Ishikawa (cell line): ENCODE measurements at regions not wholly inside any gene's neighbourhood (a gene's known extent, or its start where the extent isn't known, plus 50 kb on each side); places are given as distances from the start of the nearest gene placed in this dataset.

ENCODE experiments used
- CEBPB ChIP-seq: IDR thresholded peaks from 2 replicates; pipeline ENCODE4 v1.6.1; 2012
- CREB1 ChIP-seq: IDR thresholded peaks from 2 replicates; pipeline ENCODE4 v1.6.1; 2012; ENCODE audit warnings: low read depth
- EGR1 ChIP-seq: IDR thresholded peaks from 2 replicates; pipeline ENCODE4 v1.6.1; 2012
- EP300 ChIP-seq: IDR thresholded peaks from 2 replicates; pipeline ENCODE4 v1.6.1; 2012; ENCODE audit warnings: borderline replicate concordance
- FOXM1 ChIP-seq: IDR thresholded peaks from 2 replicates; pipeline ENCODE4 v1.6.1; 2012; ENCODE audit warnings: low read depth, borderline replicate concordance
- MAX ChIP-seq: IDR thresholded peaks from 2 replicates; pipeline ENCODE4 v1.6.1; 2012
- NFIC ChIP-seq: IDR thresholded peaks from 2 replicates; pipeline ENCODE4 v1.6.1; 2012
- RAD21 ChIP-seq: IDR thresholded peaks from 2 replicates; pipeline ENCODE4 v1.6.1; 2012; ENCODE audit warnings: low read depth
- REST ChIP-seq: IDR thresholded peaks from 2 replicates; pipeline ENCODE4 v1.6.1; 2012; ENCODE audit warnings: low read depth, mild to moderate bottlenecking
- TAF1 ChIP-seq: IDR thresholded peaks from 2 replicates; pipeline ENCODE4 v1.6.1; 2012; ENCODE audit warnings: low read depth, mild to moderate bottlenecking
- TCF12 ChIP-seq: IDR thresholded peaks from 2 replicates; pipeline ENCODE4 v1.6.1; 2012; ENCODE audit warnings: low read depth
- TEAD4 ChIP-seq: IDR thresholded peaks from 2 replicates; pipeline ENCODE4 v1.6.1; 2012
- USF1 ChIP-seq: IDR thresholded peaks from 2 replicates; pipeline ENCODE4 v1.6.1; 2012
- YY1 ChIP-seq: IDR thresholded peaks from 2 replicates; pipeline ENCODE4 v1.6.1; 2012; ENCODE audit warnings: low read depth
- ZBTB7A ChIP-seq: IDR thresholded peaks from 2 replicates; pipeline ENCODE4 v1.6.1; 2012; ENCODE audit warnings: low read depth

GRCh38 chr21:15275615-15276235 lies 210.9 kb upstream of the NRIP1 start:
- TF ChIP-seq EGR1: no peak
- TF ChIP-seq TAF1: no peak
- no peak for TF ChIP-seq TEAD4
- no peak for TF ChIP-seq USF1
- no peak for TF ChIP-seq CREB1
- no peak for TF ChIP-seq ZBTB7A
- no peak for TF ChIP-seq TCF12

- no peak for TF ChIP-seq TEAD4
- no peak for TF ChIP-seq EGR1
- no peak for TF ChIP-seq RAD21
- no peak for TF ChIP-seq FOXM1
- no peak for TF ChIP-seq NFIC
- TF ChIP-seq USF1: no peak
- no peak for TF ChIP-seq EP300
- no peak for TF ChIP-seq ZBTB7A
- TF ChIP-seq MAX: no peak
- TF ChIP-seq REST: no peak
- no peak for TF ChIP-seq CEBPB
- TF ChIP-seq YY1: no peak
- TF ChIP-seq TCF12: no peak
These were observed 211.4 kb upstream of the NRIP1 start for GRCh38 chr21:15276243-15276642.

GRCh38 chr21:15277466-15277865 lies 212.7 kb upstream of the NRIP1 start:
- TF ChIP-seq RAD21 (no peak), CREB1 (no peak)

GRCh38 chr21:15278279-15278678 lies 213.5 kb upstream of the NRIP1 start:
- TF ChIP-seq EP300 (no peak), FOXM1 (no peak), ZBTB7A (no peak), REST (no peak), CREB1 (no peak), EGR1 (no peak), RAD21 (no peak), NFIC (no peak), TAF1 (no peak), TEAD4 (no peak), YY1 (no peak), MAX (no peak)

GRCh38 chr21:15278851-15279250 lies 214.1 kb upstream of the NRIP1 start:
- TF ChIP-seq CREB1 (no peak), TCF12 (no peak), TAF1 (no peak), FOXM1 (no peak), MAX (no peak), YY1 (no peak), USF1 (no peak)

- no peak for TF ChIP-seq CEBPB
- no peak for TF ChIP-seq TEAD4
- no peak for TF ChIP-seq FOXM1
- no peak for TF ChIP-seq NFIC
- TF ChIP-seq EP300: no peak
- TF ChIP-seq REST: no peak
- TF ChIP-seq ZBTB7A: no peak
- no peak for TF ChIP-seq EGR1
- no peak for TF ChIP-seq TCF12
- no peak for TF ChIP-seq USF1
- no peak for TF ChIP-seq YY1
- no peak for TF ChIP-seq TAF1
- no peak for TF ChIP-seq MAX
- no peak for TF ChIP-seq RAD21
- TF ChIP-seq CREB1: no peak
These were observed 214.7 kb upstream of the NRIP1 start for GRCh38 chr21:15279482-15279881.
